ENCODE measurements at regions not wholly inside any gene's neighbourhood (a gene's known extent, or its start where the extent isn't known, plus 50 kb on each side); places are given as distances from the start of the nearest gene placed in this dataset.
"Not testable (repeated sequence)": the region's sequence is repeated elsewhere in the genome, so short reads cannot be mapped to it uniquely, and the experiment has no call there.

DNA sequence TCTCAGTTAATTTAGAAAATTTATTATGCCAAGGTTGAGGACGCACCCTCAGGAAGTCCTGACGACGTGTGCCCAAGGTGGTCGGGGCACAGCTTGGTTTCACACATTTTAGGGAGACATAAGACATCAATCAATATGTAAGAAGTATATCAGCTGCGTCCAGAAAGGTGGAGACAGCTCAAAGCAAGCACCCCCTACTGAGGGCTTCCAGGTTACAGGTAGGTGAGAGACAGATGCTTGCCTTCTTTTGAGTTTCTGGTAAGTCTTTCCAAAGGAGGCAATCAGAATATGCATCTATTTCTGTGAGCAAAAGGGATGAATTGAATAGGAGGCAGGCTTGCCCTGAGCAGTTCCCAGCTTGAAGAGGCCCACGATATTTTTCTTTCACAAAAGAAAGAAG is 614.3 kb downstream of the XPNPEP1 start:
- H3K36me3 ChIP-seq (ENCODE audit: control insufficient read depth in 2 of 2, insufficient read depth in 1 of 2, low read length in 2 of 2), result no peaks in the 10 kb centered on the region
- POLR2A ChIA-PET, result no interaction called here
- no peaks in the 10 kb centered on the region for H3K4me1 ChIP-seq (ENCODE audit: control insufficient read depth, insufficient read depth, low read length)
- CTCF ChIA-PET, result no interaction called here
- TF ChIP-seq, protein P1, sequence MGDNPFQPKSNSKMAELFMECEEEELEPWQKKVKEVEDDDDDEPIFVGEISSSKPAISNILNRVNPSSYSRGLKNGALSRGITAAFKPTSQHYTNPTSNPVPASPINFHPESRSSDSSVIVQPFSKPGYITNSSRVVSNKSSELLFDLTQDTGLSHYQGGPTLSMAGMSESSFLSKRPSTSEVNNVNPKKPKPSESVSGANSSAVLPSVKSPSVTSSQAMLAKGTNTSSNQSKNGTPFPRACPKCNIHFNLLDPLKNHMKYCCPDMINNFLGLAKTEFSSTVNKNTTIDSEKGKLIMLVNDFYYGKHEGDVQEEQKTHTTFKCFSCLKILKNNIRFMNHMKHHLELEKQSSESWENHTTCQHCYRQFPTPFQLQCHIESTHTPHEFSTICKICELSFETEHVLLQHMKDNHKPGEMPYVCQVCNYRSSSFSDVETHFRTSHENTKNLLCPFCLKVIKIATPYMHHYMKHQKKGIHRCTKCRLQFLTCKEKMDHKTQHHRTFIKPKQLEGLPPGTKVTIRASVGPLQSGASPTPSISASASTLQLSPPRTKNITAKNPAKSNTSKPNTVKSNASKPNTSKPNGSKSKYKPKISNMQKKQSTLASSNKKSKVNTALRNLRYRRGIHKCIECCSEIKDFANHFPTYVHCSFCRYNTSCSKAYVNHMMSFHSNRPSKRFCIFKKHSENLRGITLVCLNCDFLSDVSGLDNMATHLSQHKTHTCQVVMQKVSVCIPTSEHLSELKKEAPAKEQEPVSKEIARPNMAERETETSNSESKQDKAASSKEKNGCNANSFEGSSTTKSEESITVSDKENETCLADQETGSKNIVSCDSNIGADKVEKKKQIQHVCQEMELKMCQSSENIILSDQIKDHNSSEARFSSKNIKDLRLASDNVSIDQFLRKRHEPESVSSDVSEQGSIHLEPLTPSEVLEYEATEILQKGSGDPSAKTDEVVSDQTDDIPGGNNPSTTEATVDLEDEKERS (tag by site-specific recombination; IDR thresholded peaks at IDR 0.05), result no peak
- TF ChIP-seq ZNF514 (tag by site-specific recombination; IDR thresholded peaks at IDR 0.05), result no peak
- TF ChIP-seq ZNF777 (tag by site-specific recombination; IDR thresholded peaks at IDR 0.05; ENCODE audit: borderline replicate concordance), result no peak
- TF ChIP-seq ZNF701 (tag by site-specific recombination; IDR thresholded peaks at IDR 0.05), result no peak
- no peak for TF ChIP-seq YY2 (tag by site-specific recombination; IDR thresholded peaks at IDR 0.05)
- no peak for TF ChIP-seq ZNF521 (tag by site-specific recombination; IDR thresholded peaks at IDR 0.05)
- no peak for TF ChIP-seq ZNF221 (tag by site-specific recombination; IDR thresholded peaks at IDR 0.05; ENCODE audit: borderline replicate concordance)
- TF ChIP-seq, protein P2, sequence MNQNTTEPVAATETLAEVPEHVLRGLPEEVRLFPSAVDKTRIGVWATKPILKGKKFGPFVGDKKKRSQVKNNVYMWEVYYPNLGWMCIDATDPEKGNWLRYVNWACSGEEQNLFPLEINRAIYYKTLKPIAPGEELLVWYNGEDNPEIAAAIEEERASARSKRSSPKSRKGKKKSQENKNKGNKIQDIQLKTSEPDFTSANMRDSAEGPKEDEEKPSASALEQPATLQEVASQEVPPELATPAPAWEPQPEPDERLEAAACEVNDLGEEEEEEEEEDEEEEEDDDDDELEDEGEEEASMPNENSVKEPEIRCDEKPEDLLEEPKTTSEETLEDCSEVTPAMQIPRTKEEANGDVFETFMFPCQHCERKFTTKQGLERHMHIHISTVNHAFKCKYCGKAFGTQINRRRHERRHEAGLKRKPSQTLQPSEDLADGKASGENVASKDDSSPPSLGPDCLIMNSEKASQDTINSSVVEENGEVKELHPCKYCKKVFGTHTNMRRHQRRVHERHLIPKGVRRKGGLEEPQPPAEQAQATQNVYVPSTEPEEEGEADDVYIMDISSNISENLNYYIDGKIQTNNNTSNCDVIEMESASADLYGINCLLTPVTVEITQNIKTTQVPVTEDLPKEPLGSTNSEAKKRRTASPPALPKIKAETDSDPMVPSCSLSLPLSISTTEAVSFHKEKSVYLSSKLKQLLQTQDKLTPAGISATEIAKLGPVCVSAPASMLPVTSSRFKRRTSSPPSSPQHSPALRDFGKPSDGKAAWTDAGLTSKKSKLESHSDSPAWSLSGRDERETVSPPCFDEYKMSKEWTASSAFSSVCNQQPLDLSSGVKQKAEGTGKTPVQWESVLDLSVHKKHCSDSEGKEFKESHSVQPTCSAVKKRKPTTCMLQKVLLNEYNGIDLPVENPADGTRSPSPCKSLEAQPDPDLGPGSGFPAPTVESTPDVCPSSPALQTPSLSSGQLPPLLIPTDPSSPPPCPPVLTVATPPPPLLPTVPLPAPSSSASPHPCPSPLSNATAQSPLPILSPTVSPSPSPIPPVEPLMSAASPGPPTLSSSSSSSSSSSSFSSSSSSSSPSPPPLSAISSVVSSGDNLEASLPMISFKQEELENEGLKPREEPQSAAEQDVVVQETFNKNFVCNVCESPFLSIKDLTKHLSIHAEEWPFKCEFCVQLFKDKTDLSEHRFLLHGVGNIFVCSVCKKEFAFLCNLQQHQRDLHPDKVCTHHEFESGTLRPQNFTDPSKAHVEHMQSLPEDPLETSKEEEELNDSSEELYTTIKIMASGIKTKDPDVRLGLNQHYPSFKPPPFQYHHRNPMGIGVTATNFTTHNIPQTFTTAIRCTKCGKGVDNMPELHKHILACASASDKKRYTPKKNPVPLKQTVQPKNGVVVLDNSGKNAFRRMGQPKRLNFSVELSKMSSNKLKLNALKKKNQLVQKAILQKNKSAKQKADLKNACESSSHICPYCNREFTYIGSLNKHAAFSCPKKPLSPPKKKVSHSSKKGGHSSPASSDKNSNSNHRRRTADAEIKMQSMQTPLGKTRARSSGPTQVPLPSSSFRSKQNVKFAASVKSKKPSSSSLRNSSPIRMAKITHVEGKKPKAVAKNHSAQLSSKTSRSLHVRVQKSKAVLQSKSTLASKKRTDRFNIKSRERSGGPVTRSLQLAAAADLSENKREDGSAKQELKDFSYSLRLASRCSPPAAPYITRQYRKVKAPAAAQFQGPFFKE (tag by site-specific recombination; IDR thresholded peaks at IDR 0.05; ENCODE audit: borderline replicate concordance), result no peak
- TF ChIP-seq, protein P3, sequence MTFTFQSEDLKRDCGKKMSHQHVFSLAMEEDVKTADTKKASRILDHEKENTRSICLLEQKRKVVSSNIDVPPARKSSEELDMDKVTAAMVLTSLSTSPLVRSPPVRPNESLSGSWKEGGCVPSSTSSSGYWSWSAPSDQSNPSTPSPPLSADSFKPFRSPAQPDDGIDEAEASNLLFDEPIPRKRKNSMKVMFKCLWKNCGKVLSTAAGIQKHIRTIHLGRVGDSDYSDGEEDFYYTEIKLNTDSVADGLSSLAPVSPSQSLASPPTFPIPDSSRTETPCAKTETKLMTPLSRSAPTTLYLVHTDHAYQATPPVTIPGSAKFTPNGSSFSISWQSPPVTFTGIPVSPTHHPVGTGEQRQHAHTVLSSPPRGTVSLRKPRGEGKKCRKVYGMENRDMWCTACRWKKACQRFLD (tag by site-specific recombination; IDR thresholded peaks at IDR 0.05), result no peak
- no peak for TF ChIP-seq YY1 (tag by site-specific recombination; IDR thresholded peaks at IDR 0.05)
- TF ChIP-seq ZNF747 (tag by site-specific recombination; IDR thresholded peaks at IDR 0.05), result no peak
- TF ChIP-seq ZNF114 (tag by site-specific recombination; IDR thresholded peaks at IDR 0.05), result no peak
- no peak for TF ChIP-seq TRIM28 (IDR thresholded peaks at IDR 0.05; ENCODE audit: borderline replicate concordance, low read length)
- H3K4me3 ChIP-seq (ENCODE audit: low read depth, low read length), result no peak overlapping the region
- H3K9me3 ChIP-seq (ENCODE audit: control insufficient read depth, insufficient read depth, low read depth, low read length), result no peaks in the 10 kb centered on the region
- no peak overlapping the region for H3K27ac ChIP-seq (ENCODE audit: extremely low read depth, low read depth, low read length)

DNA sequence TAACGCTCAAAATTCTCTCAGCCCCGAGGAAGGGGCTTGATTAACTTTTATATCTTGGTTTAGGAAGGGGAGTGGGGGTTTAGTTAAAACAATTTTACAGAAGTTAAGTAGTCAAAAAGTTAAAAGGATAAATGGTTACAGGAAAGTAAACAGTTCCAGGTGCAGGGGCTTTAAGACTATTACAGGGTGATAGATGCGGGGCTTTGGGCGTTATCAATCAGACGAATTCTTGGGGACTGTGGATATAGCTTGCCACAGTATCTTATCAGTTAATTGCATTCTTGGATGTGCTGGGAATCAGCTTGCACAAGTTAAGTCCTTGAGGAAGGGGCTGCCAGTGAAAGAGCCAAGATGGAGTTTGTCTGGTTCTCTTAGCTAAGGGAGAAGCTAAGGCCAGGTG is 616.2 kb downstream of the XPNPEP1 start:
- H3K27ac ChIP-seq (ENCODE audit: extremely low read depth, low read depth, low read length); CTCF ChIA-PET; H3K4me1 ChIP-seq (ENCODE audit: control insufficient read depth, insufficient read depth, low read length); H3K4me3 ChIP-seq (ENCODE audit: low read depth, low read length); POLR2A ChIA-PET; H3K36me3 ChIP-seq (ENCODE audit: control insufficient read depth in 2 of 2, insufficient read depth in 1 of 2, low read length in 2 of 2); H3K9me3 ChIP-seq (ENCODE audit: control insufficient read depth, insufficient read depth, low read depth, low read length): not testable (repeated sequence)
